ENCODE measurements at regions not wholly inside any gene's neighbourhood (a gene's known extent, or its start where the extent isn't known, plus 50 kb on each side); places are given as distances from the start of the nearest gene placed in this dataset.

- TF ChIP-seq CTCF (IDR thresholded peaks at IDR 0.05) (no peak), POLR2AphosphoS5 (IDR thresholded peaks at IDR 0.05) (no peak)
Observed at GRCh38 chr5:96070622-96071225, 109.1 kb upstream of the ELL2 start.

Data from gastroesophageal sphincter (tissue), 3 donors.